ENCODE measurements at regions not wholly inside any gene's neighbourhood (a gene's known extent, or its start where the extent isn't known, plus 50 kb on each side); places are given as distances from the start of the nearest gene placed in this dataset.

- TF ChIP-seq GABPA (IDR thresholded peaks at IDR 0.05; ENCODE audit: low read depth), result no peak
- TF ChIP-seq CTCF (IDR thresholded peaks at IDR 0.05; ENCODE audit: insufficient read depth, low read length), result no peak
- no peak for TF ChIP-seq REST (IDR thresholded peaks at IDR 0.05; ENCODE audit: insufficient replicate concordance, low read depth)
- TF ChIP-seq POLR2AphosphoS5 (IDR thresholded peaks at IDR 0.05; ENCODE audit: low read depth), result no peak
These were observed 271.9 kb upstream of the ST8SIA4 start for GRCh38 chr5:101174981-101175380.
